Bronchial epithelial cell (primary cell): ENCODE measurements at regions not wholly inside any gene's neighbourhood (a gene's known extent, or its start where the extent isn't known, plus 50 kb on each side); places are given as distances from the start of the nearest gene placed in this dataset.

ENCODE experiments used
- DNase-seq: peaks from one replicate; pipeline ENCODE4 v3.0.0-alpha.2; 2010; ENCODE audit warnings: low read depth
- FAIRE-seq: peaks from 2 replicates; lab custom pipeline; 2011; peaks lifted over from hg19 to GRCh38; lab: Jason Lieb, UNC
- H3K27me3 ChIP-seq: 2 replicates; pipeline ENCODE4 v1.5.1; 2011; ENCODE audit warnings: low read length; ENCODE audit not compliant: control insufficient read depth, insufficient read depth
- H3K36me3 ChIP-seq: 2 replicates; pipeline ENCODE4 v1.5.1; 2011; ENCODE audit warnings: low read length; ENCODE audit not compliant: control insufficient read depth, insufficient read depth
- H3K4me3 ChIP-seq: 2 replicates; pipeline ENCODE4 v1.5.1; 2011; ENCODE audit warnings: mild to moderate bottlenecking, low read depth, low read length, control low read depth
- CTCF ChIP-seq: IDR thresholded peaks from 2 replicates; pipeline ENCODE4 v1.5.1; 2011; ENCODE audit warnings: mild to moderate bottlenecking, moderate library complexity, low read length, control low read depth, inconsistent platforms; ENCODE audit not compliant: insufficient read depth, severe bottlenecking

GRCh38 chr6:104207635-104208034 is 652.1 kb downstream of the HACE1 start:
- Histone ChIP-seq H3K27me3 (no peaks in the 10 kb centered on the region), H3K36me3 (no peaks in the 10 kb centered on the region), H3K4me3 (no peak overlapping the region)
- TF ChIP-seq CTCF: no peak
- FAIRE-seq (no peak), DNase-seq (no peak)

- Histone ChIP-seq H3K4me3 (no peak overlapping the region), H3K27me3 (no peaks in the 10 kb centered on the region), H3K36me3 (no peaks in the 10 kb centered on the region)
- no peak for TF ChIP-seq CTCF
- no peak for FAIRE-seq
- DNase-seq: no peak
These were observed 658.2 kb downstream of the HACE1 start for GRCh38 chr6:104201557-104201956.

- no peak for DNase-seq
- no peak for TF ChIP-seq CTCF
These were observed 672.1 kb downstream of the HACE1 start for GRCh38 chr6:104187616-104188015.

GRCh38 chr6:104186831-104187230 is 672.9 kb downstream of the HACE1 start:
- DNase-seq (no peak), FAIRE-seq (no peak)
- TF ChIP-seq CTCF: no peak
- no peaks in the 10 kb centered on the region for H3K36me3 ChIP-seq
- no peak overlapping the region for H3K4me3 ChIP-seq
- no peaks in the 10 kb centered on the region for H3K27me3 ChIP-seq

More at GRCh38 chr6:104187616-104188015, 672.1 kb downstream of the HACE1 start:
- peak; percentile 13 for FAIRE-seq
- Histone ChIP-seq H3K27me3 (no peaks in the 10 kb centered on the region), H3K4me3 (no peak overlapping the region), H3K36me3 (no peaks in the 10 kb centered on the region)

- H3K36me3 ChIP-seq: no peaks in the 10 kb centered on the region
- no peaks in the 10 kb centered on the region for H3K27me3 ChIP-seq
- no peak for FAIRE-seq
- DNase-seq: no peak
- no peak for TF ChIP-seq CTCF
- H3K4me3 ChIP-seq: no peak overlapping the region
These were observed 675.8 kb downstream of the HACE1 start for GRCh38 chr6:104183816-104184435.

GRCh38 chr6:104182811-104183210 is 676.9 kb downstream of the HACE1 start:
- no peak for TF ChIP-seq CTCF
- Histone ChIP-seq H3K4me3 (no peak overlapping the region), H3K36me3 (no peaks in the 10 kb centered on the region), H3K27me3 (no peaks in the 10 kb centered on the region)
- no peak for FAIRE-seq
- peak; percentile 56 for DNase-seq
